GM23338 (cell line): ENCODE measurements at regions not wholly inside any gene's neighbourhood (a gene's known extent, or its start where the extent isn't known, plus 50 kb on each side); places are given as distances from the start of the nearest gene placed in this dataset.

Source experiments
- ATAC-seq: fragments of 200-7000 bp; cut with Tn5 transposase; 3 replicates; pipeline ENCODE4 v1.9.1; 2020
- DNase-seq: peaks from one replicate; pipeline ENCODE4 v3.0.0-alpha.2; 2015; ENCODE audit warnings: low spot score
- H2AFZ ChIP-seq: fragments of 200-600 bp; sonication (generic); 2 replicates; pipeline ENCODE4 v1.8.0; 2016; ENCODE audit warnings: antibody characterized with exemption, mild to moderate bottlenecking, moderate library complexity
- H3F3A ChIP-seq: fragments of 200-600 bp; sonication (generic); replicated peaks from 2 replicates; pipeline ENCODE4 v1.8.0; 2017; ENCODE audit warnings: antibody characterized with exemption, mixed run types, low read depth
- H3K27ac ChIP-seq: fragments of 200-600 bp; sonication (generic); 2 replicates; pipeline ENCODE4 v1.6.1; 2016; ENCODE audit warnings: low read depth
- H3K27me3 ChIP-seq: fragments of 200-600 bp; sonication (generic); 2 replicates; pipeline ENCODE4 v1.8.0; 2016; ENCODE audit warnings: mild to moderate bottlenecking, mixed run types, moderate library complexity; ENCODE audit not compliant: insufficient read depth
- H3K36me3 ChIP-seq: fragments of 200-600 bp; sonication (generic); 2 replicates; pipeline ENCODE4 v1.8.0; 2016; ENCODE audit warnings: mild to moderate bottlenecking; ENCODE audit not compliant: insufficient read depth
- H3K4me1 ChIP-seq: fragments of 200-600 bp; sonication (generic); 2 replicates; pipeline ENCODE4 v1.8.0; 2016; ENCODE audit warnings: mild to moderate bottlenecking, moderate library complexity; ENCODE audit not compliant: insufficient read depth
- H3K4me2 ChIP-seq: fragments of 200-600 bp; sonication (generic); 2 replicates; pipeline ENCODE4 v1.7.1; 2017; ENCODE audit warnings: mixed run types
- H3K4me3 ChIP-seq: fragments of 200-600 bp; sonication (generic); 2 replicates; pipeline ENCODE4 v1.6.1; 2016; ENCODE audit warnings: mixed run types
- H3K79me2 ChIP-seq: fragments of 200-600 bp; sonication (generic); replicated peaks from 2 replicates; pipeline ENCODE4 v1.8.0; 2017; ENCODE audit warnings: mild to moderate bottlenecking; ENCODE audit not compliant: insufficient read depth
- H3K9me2 ChIP-seq: fragments of 200-600 bp; sonication (generic); 2 replicates; pipeline ENCODE4 v1.8.0; 2017; ENCODE audit not compliant: insufficient read depth
- H4K20me1 ChIP-seq: fragments of 200-600 bp; sonication (generic); replicated peaks from 2 replicates; pipeline ENCODE4 v1.8.0; 2017; ENCODE audit warnings: mild to moderate bottlenecking; ENCODE audit not compliant: insufficient read depth
- H3K27ac Mint-ChIP-seq: 2 replicates; pipeline ENCODE4 v1.8.0; 2020; ENCODE audit warnings: inconsistent platforms, mild to moderate bottlenecking, moderate library complexity, mixed read lengths
- H3K27me3 Mint-ChIP-seq: 3 replicates; pipeline ENCODE4 v1.8.0; 2022; ENCODE audit warnings: low read depth, mild to moderate bottlenecking, moderate library complexity, mixed read lengths, inconsistent platforms; ENCODE audit not compliant: insufficient read depth, poor library complexity
- H3K36me3 Mint-ChIP-seq: 3 replicates; pipeline ENCODE4 v1.8.0; 2021; ENCODE audit warnings: low read depth, mild to moderate bottlenecking, inconsistent platforms, moderate library complexity, mixed read lengths
- H3K4me1 Mint-ChIP-seq: 3 replicates; pipeline ENCODE4 v1.8.0; 2020; ENCODE audit warnings: mild to moderate bottlenecking, inconsistent platforms, mixed read lengths
- H3K4me3 Mint-ChIP-seq: 3 replicates; pipeline ENCODE4 v1.8.0; 2021; ENCODE audit warnings: moderate library complexity, mild to moderate bottlenecking, inconsistent platforms, mixed read lengths
- H3K9me3 Mint-ChIP-seq: 3 replicates; pipeline ENCODE4 v1.8.0; 2020; ENCODE audit warnings: moderate library complexity, mild to moderate bottlenecking, inconsistent platforms, mixed read lengths
- CREB1 ChIP-seq: fragments of 250-450 bp; sonication (Bioruptor Pico); IDR thresholded peaks from 2 replicates; pipeline ENCODE4 v1.5.0; 2020; ENCODE audit warnings: low read depth, mild to moderate bottlenecking, moderate library complexity
- EZH2 ChIP-seq: fragments of 200-600 bp; sonication (generic); IDR thresholded peaks from one replicate; pipeline ENCODE4 v1.8.0; 2017; ENCODE audit warnings: antibody characterized with exemption, mild to moderate bottlenecking, low read depth; ENCODE audit not compliant: unreplicated experiment
- EZH2phosphoT487 ChIP-seq: fragments of 200-600 bp; sonication (generic); IDR thresholded peaks from one replicate; pipeline ENCODE4 v1.8.1; 2018; ENCODE audit warnings: antibody characterized with exemption; ENCODE audit not compliant: unreplicated experiment
- NANOG ChIP-seq: IDR thresholded peaks from 2 replicates; pipeline ENCODE4 v1.6.1; 2016; ENCODE audit warnings: antibody characterized with exemption, borderline replicate concordance
- POLR2AphosphoS5 ChIP-seq: IDR thresholded peaks from 2 replicates; pipeline ENCODE4 v1.6.1; 2016; ENCODE audit warnings: antibody characterized with exemption, low read depth
- STAT1 ChIP-seq: IDR thresholded peaks from one replicate; pipeline ENCODE4 v1.6.1; 2016; ENCODE audit warnings: antibody characterized with exemption; ENCODE audit not compliant: unreplicated experiment
- ZNF114 ChIP-seq: fragments of 250-450 bp; sonication (Bioruptor Pico); IDR thresholded peaks from 2 replicates; pipeline ENCODE4 v1.5.0; 2020; ENCODE audit warnings: mild to moderate bottlenecking, moderate library complexity
- ZNF331 ChIP-seq: fragments of 250-450 bp; sonication (Bioruptor Pico); IDR thresholded peaks from 2 replicates; pipeline ENCODE4 v1.5.0; 2020; ENCODE audit warnings: low read depth, mild to moderate bottlenecking, moderate library complexity
- TF ChIP-seq, protein P1 (sequence below): IDR thresholded peaks from 2 replicates; pipeline ENCODE4 v1.6.1; 2016; ENCODE audit warnings: antibody characterized with exemption
- TF ChIP-seq, protein P2 (sequence below), 2 experiments: fragments of 200-600 bp in 1 of 2; sonication (generic) in 1 of 2; conservative IDR thresholded peaks; 2 replicates each; pipeline versions ENCODE4 v1.5.1 to v1.6.1; 2016 to 2017; ENCODE audit warnings: antibody characterized with exemption in 2 of 2, low read depth in 2 of 2, mild to moderate bottlenecking in 2 of 2, moderate library complexity in 1 of 2

DNA sequence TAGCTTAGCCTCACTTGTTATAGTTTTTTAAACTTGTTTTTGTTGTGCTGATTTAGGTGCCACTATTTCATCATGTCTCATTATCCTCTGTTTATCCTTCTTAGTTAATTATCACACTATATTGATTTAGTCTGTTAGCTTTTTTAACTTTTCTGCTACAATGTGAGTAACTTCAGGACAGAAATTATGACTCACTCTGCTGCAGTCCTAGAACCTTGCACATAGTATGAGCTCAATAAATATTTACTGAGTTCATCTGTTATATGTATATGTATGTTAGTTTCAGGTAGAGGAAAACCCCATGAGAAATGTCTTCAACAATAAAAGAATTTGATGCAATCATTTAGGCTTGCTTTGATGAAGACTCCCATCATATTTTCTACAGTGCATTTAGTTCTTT is 224.3 kb upstream of the NAV3 start:
- Mint-ChIP-seq H3K4me3 (no peak overlapping the region), H3K36me3 (no peaks in the 10 kb centered on the region), H3K4me1 (no peaks in the 10 kb centered on the region), H3K27me3 (no peaks in the 10 kb centered on the region), H3K27ac (no peak overlapping the region), H3K9me3 (no peaks in the 10 kb centered on the region)
- Histone ChIP-seq H3K36me3 (no peaks in the 10 kb centered on the region), H3F3A (no peaks in the 10 kb centered on the region), H3K4me1 (no peaks in the 10 kb centered on the region; the same call in 1 of the 2 replicates), H3K27ac (no peak overlapping the region), H3K79me2 (no peaks in the 10 kb centered on the region), H3K9me2 (no peaks in the 10 kb centered on the region), H3K4me3 (no peak overlapping the region), H2AFZ (no peak overlapping the region), H3K4me2 (no peak overlapping the region), H3K27me3 (no peaks in the 10 kb centered on the region), H4K20me1 (no peaks in the 10 kb centered on the region)
- DNase-seq (no peak), ATAC-seq (no peak)
- TF ChIP-seq EZH2 (no peak), CREB1 (CRISPR knock-in tag) (no peak), STAT1 (no peak), POLR2AphosphoS5 (no peak), ZNF331 (no peak), ZNF114 (CRISPR knock-in tag) (no peak)
- TF ChIP-seq, protein P1, sequence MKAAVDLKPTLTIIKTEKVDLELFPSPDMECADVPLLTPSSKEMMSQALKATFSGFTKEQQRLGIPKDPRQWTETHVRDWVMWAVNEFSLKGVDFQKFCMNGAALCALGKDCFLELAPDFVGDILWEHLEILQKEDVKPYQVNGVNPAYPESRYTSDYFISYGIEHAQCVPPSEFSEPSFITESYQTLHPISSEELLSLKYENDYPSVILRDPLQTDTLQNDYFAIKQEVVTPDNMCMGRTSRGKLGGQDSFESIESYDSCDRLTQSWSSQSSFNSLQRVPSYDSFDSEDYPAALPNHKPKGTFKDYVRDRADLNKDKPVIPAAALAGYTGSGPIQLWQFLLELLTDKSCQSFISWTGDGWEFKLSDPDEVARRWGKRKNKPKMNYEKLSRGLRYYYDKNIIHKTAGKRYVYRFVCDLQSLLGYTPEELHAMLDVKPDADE: no peak
- TF ChIP-seq, protein P2, sequence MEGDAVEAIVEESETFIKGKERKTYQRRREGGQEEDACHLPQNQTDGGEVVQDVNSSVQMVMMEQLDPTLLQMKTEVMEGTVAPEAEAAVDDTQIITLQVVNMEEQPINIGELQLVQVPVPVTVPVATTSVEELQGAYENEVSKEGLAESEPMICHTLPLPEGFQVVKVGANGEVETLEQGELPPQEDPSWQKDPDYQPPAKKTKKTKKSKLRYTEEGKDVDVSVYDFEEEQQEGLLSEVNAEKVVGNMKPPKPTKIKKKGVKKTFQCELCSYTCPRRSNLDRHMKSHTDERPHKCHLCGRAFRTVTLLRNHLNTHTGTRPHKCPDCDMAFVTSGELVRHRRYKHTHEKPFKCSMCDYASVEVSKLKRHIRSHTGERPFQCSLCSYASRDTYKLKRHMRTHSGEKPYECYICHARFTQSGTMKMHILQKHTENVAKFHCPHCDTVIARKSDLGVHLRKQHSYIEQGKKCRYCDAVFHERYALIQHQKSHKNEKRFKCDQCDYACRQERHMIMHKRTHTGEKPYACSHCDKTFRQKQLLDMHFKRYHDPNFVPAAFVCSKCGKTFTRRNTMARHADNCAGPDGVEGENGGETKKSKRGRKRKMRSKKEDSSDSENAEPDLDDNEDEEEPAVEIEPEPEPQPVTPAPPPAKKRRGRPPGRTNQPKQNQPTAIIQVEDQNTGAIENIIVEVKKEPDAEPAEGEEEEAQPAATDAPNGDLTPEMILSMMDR (conservative IDR thresholded peaks at IDR 0.05; ENCODE audit: low read depth in 2 of 2): no peak

DNA sequence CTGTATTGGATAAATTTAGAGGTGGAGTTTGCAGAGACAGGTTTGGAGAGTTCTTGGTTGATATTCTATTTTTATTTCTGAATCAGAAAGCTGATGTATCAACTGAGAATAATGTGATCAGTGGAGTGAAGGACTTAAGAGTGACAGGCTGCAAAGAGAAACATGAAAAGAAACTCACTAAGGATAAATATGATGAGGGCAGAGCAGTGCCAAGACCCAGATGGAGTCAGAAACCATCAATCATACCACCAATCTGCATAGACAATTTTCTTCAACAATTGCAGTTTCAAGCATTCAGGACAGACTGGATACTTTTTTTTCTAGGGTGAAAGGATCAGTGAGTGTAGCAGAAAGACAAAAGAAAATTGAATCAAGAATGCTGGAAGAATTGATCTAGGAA is 226.7 kb upstream of the NAV3 start:
- H3F3A ChIP-seq: no peaks in the 10 kb centered on the region
- DNase-seq (no peak), ATAC-seq (no peak)
- H3K36me3 ChIP-seq: no peaks in the 10 kb centered on the region
- Mint-ChIP-seq H3K4me3 (no peak overlapping the region), H3K27me3 (no peaks in the 10 kb centered on the region), H3K27ac (0 out of 2 replicates have a peak overlapping the region, but pooled peaks have one; percentile 2), H3K9me3 (no peaks in the 10 kb centered on the region), H3K36me3 (no peaks in the 10 kb centered on the region), H3K4me1 (no peaks in the 10 kb centered on the region)
- H3K4me3 ChIP-seq: no peak overlapping the region
- H3K27ac ChIP-seq: no peak overlapping the region
- no peaks in the 10 kb centered on the region; the same call in 1 of the 2 replicates for H3K4me1 ChIP-seq
- H3K4me2 ChIP-seq: no peak overlapping the region
- no peak overlapping the region for H2AFZ ChIP-seq
- H4K20me1 ChIP-seq: no peaks in the 10 kb centered on the region
- H3K27me3 ChIP-seq: no peaks in the 10 kb centered on the region
- no peaks in the 10 kb centered on the region for H3K9me2 ChIP-seq
- H3K79me2 ChIP-seq: no peaks in the 10 kb centered on the region
- TF ChIP-seq ZNF331 (no peak), NANOG (no peak), EZH2phosphoT487 (no peak)
- TF ChIP-seq, protein P2 (conservative IDR thresholded peaks at IDR 0.05; ENCODE audit: low read depth in 2 of 2): no peak
- TF ChIP-seq, protein P1: no peak
